Uterus (tissue), 2 donors: ENCODE measurements at regions not wholly inside any gene's neighbourhood (a gene's known extent, or its start where the extent isn't known, plus 50 kb on each side); places are given as distances from the start of the nearest gene placed in this dataset.

Source experiments
- POLR2A ChIP-seq, 2 donors: fragments of 450-650 bp; IDR thresholded peaks; one replicate each; pipeline ENCODE4 v1.6.1; 2016; ENCODE audit warnings: antibody characterized with exemption in 2 of 2, mild to moderate bottlenecking in 1 of 2, moderate library complexity in 1 of 2
- TF ChIP-seq, protein P1 (sequence below), 4 experiments: fragments of 200-600 bp in 2 of 4; fragments of 450-650 bp in 2 of 4; sonication (generic) in 2 of 4; IDR thresholded peaks; one replicate each; pipeline ENCODE4 v1.5.1; 2016 to 2019; ENCODE audit warnings: antibody characterized with exemption in 4 of 4, mild to moderate bottlenecking in 2 of 4, moderate library complexity in 1 of 4

- TF ChIP-seq, protein P1, sequence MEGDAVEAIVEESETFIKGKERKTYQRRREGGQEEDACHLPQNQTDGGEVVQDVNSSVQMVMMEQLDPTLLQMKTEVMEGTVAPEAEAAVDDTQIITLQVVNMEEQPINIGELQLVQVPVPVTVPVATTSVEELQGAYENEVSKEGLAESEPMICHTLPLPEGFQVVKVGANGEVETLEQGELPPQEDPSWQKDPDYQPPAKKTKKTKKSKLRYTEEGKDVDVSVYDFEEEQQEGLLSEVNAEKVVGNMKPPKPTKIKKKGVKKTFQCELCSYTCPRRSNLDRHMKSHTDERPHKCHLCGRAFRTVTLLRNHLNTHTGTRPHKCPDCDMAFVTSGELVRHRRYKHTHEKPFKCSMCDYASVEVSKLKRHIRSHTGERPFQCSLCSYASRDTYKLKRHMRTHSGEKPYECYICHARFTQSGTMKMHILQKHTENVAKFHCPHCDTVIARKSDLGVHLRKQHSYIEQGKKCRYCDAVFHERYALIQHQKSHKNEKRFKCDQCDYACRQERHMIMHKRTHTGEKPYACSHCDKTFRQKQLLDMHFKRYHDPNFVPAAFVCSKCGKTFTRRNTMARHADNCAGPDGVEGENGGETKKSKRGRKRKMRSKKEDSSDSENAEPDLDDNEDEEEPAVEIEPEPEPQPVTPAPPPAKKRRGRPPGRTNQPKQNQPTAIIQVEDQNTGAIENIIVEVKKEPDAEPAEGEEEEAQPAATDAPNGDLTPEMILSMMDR (IDR thresholded peaks at IDR 0.05): no peak
- no peak for TF ChIP-seq POLR2A (IDR thresholded peaks at IDR 0.05)
These were observed 519.3 kb downstream of the BCL11B start for GRCh38 chr14:98752660-98753059.
